IPS DF 6.9 (cell line): ENCODE measurements at regions not wholly inside any gene's neighbourhood (a gene's known extent, or its start where the extent isn't known, plus 50 kb on each side); places are given as distances from the start of the nearest gene placed in this dataset.
"Not testable (repeated sequence)": the region's sequence is repeated elsewhere in the genome, so short reads cannot be mapped to it uniquely, and the experiment has no call there.

ENCODE experiments used
- DNase-seq: peaks from one replicate; pipeline ENCODE4 v3.0.0-alpha.2; 2013; ENCODE audit warnings: low read depth, low spot score
- H3K27ac ChIP-seq: one replicate; pipeline ENCODE4 v1.5.1; 2013; ENCODE audit warnings: low read length, control low read depth
- H3K27me3 ChIP-seq: 2 replicates; pipeline ENCODE4 v1.6.1; 2013; ENCODE audit warnings: mild to moderate bottlenecking, low read length; ENCODE audit not compliant: control insufficient read depth, insufficient read depth
- H3K36me3 ChIP-seq: 2 replicates; pipeline ENCODE4 v1.6.1; 2013; ENCODE audit warnings: low read length; ENCODE audit not compliant: control insufficient read depth, insufficient read depth
- H3K4me1 ChIP-seq: 2 replicates; pipeline ENCODE4 v1.6.1; 2013; ENCODE audit warnings: low read length; ENCODE audit not compliant: control insufficient read depth, insufficient read depth
- H3K4me3 ChIP-seq: 2 replicates; pipeline ENCODE4 v1.5.1; 2013; ENCODE audit warnings: mild to moderate bottlenecking, low read length
- H3K9me3 ChIP-seq: 2 replicates; pipeline ENCODE4 v1.6.1; 2013; ENCODE audit warnings: low read length, inconsistent platforms; ENCODE audit not compliant: control insufficient read depth, insufficient read depth
- WGBS: extraction: QIAGEN DNeasy Blood & Tissue Kit; methylation state at CpG from one replicate; pipeline ENCODE4 v1.1.7; 2013; ENCODE audit warnings: mixed read lengths, missing lambda C conversion rate; ENCODE audit not compliant: insufficient read length, insufficient coverage; 5-methylcytosine and 5-hydroxymethylcytosine counted together

- Histone ChIP-seq H3K9me3 (no peaks in the 10 kb centered on the region), H3K4me3 (no peak overlapping the region), H3K36me3 (no peaks in the 10 kb centered on the region), H3K27ac (no peak overlapping the region), H3K4me1 (no peaks in the 10 kb centered on the region), H3K27me3 (no peaks in the 10 kb centered on the region)
- no peak for DNase-seq
- no CpG with 5 or more reads among the region's 1 CpG for WGBS
Observed at GRCh38 chr4:100609810-100610209, 92.0 kb upstream of the EMCN start.

GRCh38 chr4:100608651-100609050 is 90.8 kb upstream of the EMCN start:
- not testable (repeated sequence) for H3K4me1 ChIP-seq, H3K27me3 ChIP-seq, H3K9me3 ChIP-seq, H3K36me3 ChIP-seq, H3K4me3 ChIP-seq, DNase-seq, H3K27ac ChIP-seq
- no CpG with 5 or more reads among the region's 19 CpGs for whole genome bisulfite sequencing

GRCh38 chr4:100605144-100605543 is 87.3 kb upstream of the EMCN start:
- Histone ChIP-seq H3K9me3 (no peaks in the 10 kb centered on the region), H3K27ac (no peak overlapping the region), H3K4me1 (no peaks in the 10 kb centered on the region), H3K4me3 (no peak overlapping the region), H3K27me3 (no peaks in the 10 kb centered on the region), H3K36me3 (no peaks in the 10 kb centered on the region)
- no peak for DNase-seq
- WGBS: no CpG with 5 or more reads among the region's 1 CpG

GRCh38 chr4:100593935-100594334 is 76.1 kb upstream of the EMCN start:
- no peaks in the 10 kb centered on the region for H3K4me1 ChIP-seq
- no peaks in the 10 kb centered on the region for H3K27me3 ChIP-seq
- H3K9me3 ChIP-seq: no peaks in the 10 kb centered on the region
- no peak overlapping the region for H3K27ac ChIP-seq
- H3K4me3 ChIP-seq: no peak overlapping the region
- H3K36me3 ChIP-seq: no peaks in the 10 kb centered on the region
- no CpG with 5 or more reads among the region's 2 CpGs for WGBS
- DNase-seq: no peak

- DNase-seq: no peak
- H3K9me3 ChIP-seq: no peaks in the 10 kb centered on the region
- no CpG with 5 or more reads among the region's 7 CpGs for WGBS
- H3K4me3 ChIP-seq: no peak overlapping the region
- H3K27ac ChIP-seq: no peak overlapping the region
- H3K27me3 ChIP-seq: no peaks in the 10 kb centered on the region
- no peaks in the 10 kb centered on the region for H3K4me1 ChIP-seq
- no peaks in the 10 kb centered on the region for H3K36me3 ChIP-seq
Observed at GRCh38 chr4:100591161-100591876, 73.5 kb upstream of the EMCN start.

- Histone ChIP-seq H3K4me3 (no peak overlapping the region), H3K9me3 (no peaks in the 10 kb centered on the region), H3K36me3 (no peaks in the 10 kb centered on the region), H3K4me1 (no peaks in the 10 kb centered on the region), H3K27me3 (no peaks in the 10 kb centered on the region), H3K27ac (no peak overlapping the region)
- DNase-seq: no peak
- WGBS: no CpG with 5 or more reads among the region's 1 CpG
Observed at GRCh38 chr4:100590325-100590724, 72.5 kb upstream of the EMCN start.

GRCh38 chr4:100588076-100588475 is 70.3 kb upstream of the EMCN start:
- WGBS: no CpG with 5 or more reads among the region's 3 CpGs
- H3K27ac ChIP-seq: no peak overlapping the region
- H3K4me1 ChIP-seq: no peaks in the 10 kb centered on the region
- H3K27me3 ChIP-seq: no peaks in the 10 kb centered on the region
- no peaks in the 10 kb centered on the region for H3K36me3 ChIP-seq
- H3K4me3 ChIP-seq: no peak overlapping the region
- DNase-seq: no peak
- no peaks in the 10 kb centered on the region for H3K9me3 ChIP-seq

GRCh38 chr4:100582146-100582545 is 64.3 kb upstream of the EMCN start:
- Histone ChIP-seq H3K9me3 (no peaks in the 10 kb centered on the region), H3K4me1 (no peaks in the 10 kb centered on the region), H3K27me3 (no peaks in the 10 kb centered on the region), H3K36me3 (no peaks in the 10 kb centered on the region), H3K27ac (no peak overlapping the region), H3K4me3 (no peak overlapping the region)
- no CpG with 5 or more reads among the region's 2 CpGs for WGBS
- no peak for DNase-seq

- Histone ChIP-seq H3K4me1 (no peaks in the 10 kb centered on the region), H3K27me3 (no peaks in the 10 kb centered on the region), H3K36me3 (no peaks in the 10 kb centered on the region), H3K4me3 (no peak overlapping the region), H3K27ac (no peak overlapping the region), H3K9me3 (no peaks in the 10 kb centered on the region)
- DNase-seq: no peak
- WGBS: no CpG with 5 or more reads among the region's 2 CpGs
Observed at GRCh38 chr4:100581337-100581736, 63.5 kb upstream of the EMCN start.

- H3K36me3 ChIP-seq: no peaks in the 10 kb centered on the region
- no peaks in the 10 kb centered on the region for H3K27me3 ChIP-seq
- no peak overlapping the region for H3K4me3 ChIP-seq
- H3K9me3 ChIP-seq: no peaks in the 10 kb centered on the region
- H3K4me1 ChIP-seq: no peaks in the 10 kb centered on the region
- H3K27ac ChIP-seq: no peak overlapping the region
- WGBS: no CpG with 5 or more reads among the region's 3 CpGs
- no peak for DNase-seq
Observed at GRCh38 chr4:100576570-100576969, 58.7 kb upstream of the EMCN start.

GRCh38 chr4:100574607-100575006 is 56.8 kb upstream of the EMCN start:
- no peaks in the 10 kb centered on the region for H3K36me3 ChIP-seq
- no peaks in the 10 kb centered on the region for H3K4me1 ChIP-seq
- H3K4me3 ChIP-seq: no peak overlapping the region
- DNase-seq: no peak
- H3K9me3 ChIP-seq: no peaks in the 10 kb centered on the region
- H3K27me3 ChIP-seq: no peaks in the 10 kb centered on the region
- H3K27ac ChIP-seq: no peak overlapping the region
- no CpG with 5 or more reads among the region's 2 CpGs for WGBS
